Naive thymus-derived CD8-positive, alpha-beta T cell (primary cell): ENCODE measurements at regions not wholly inside any gene's neighbourhood (a gene's known extent, or its start where the extent isn't known, plus 50 kb on each side); places are given as distances from the start of the nearest gene placed in this dataset.

Experiments used
- ATAC-seq, 2 donors: fragments of 150-1000 bp; cut with Tn5 transposase in 1 of 2; sonication (Bioruptor Pico), chemical (Tn5 transposase) in 1 of 2; 1 replicate in 1 of 2; 2 replicates in 1 of 2; pipeline ENCODE4 v1.10.0; 2021; ENCODE audit warnings: mild to moderate bottlenecking in 2 of 2, moderate library complexity in 2 of 2
- POLR2A ChIA-PET: fragments of 350-600 bp; sonication (Branson Sonifier 250); formaldehyde crosslinking; loops from one replicate; lab custom pipeline; 2021; ENCODE audit warnings: antibody characterized with exemption; lab: Charles Lee
- DNase-seq, 10 donors: peaks; one replicate each; pipeline versions ENCODE4 v3.0.0 to v3.0.0-alpha.2; 2020 to 2022
- H3K27ac Mint-ChIP-seq, 10 donors: one replicate each; pipeline ENCODE4 v1.8.0; 2020 to 2022; ENCODE audit warnings: mild to moderate bottlenecking in 10 of 10, mixed read lengths in 10 of 10, moderate library complexity in 4 of 10, inconsistent platforms in 1 of 10
- H3K27me3 Mint-ChIP-seq, 5 donors: one replicate each; pipeline ENCODE4 v1.8.0; 2021 to 2022; ENCODE audit warnings: mixed read lengths in 5 of 5
- H3K36me3 Mint-ChIP-seq, 3 donors: one replicate each; pipeline ENCODE4 v1.8.0; 2020 to 2022; ENCODE audit warnings: mixed read lengths in 3 of 3, mild to moderate bottlenecking in 2 of 3, inconsistent platforms in 1 of 3
- H3K4me1 Mint-ChIP-seq, 4 donors: one replicate each; pipeline ENCODE4 v1.8.0; 2021 to 2022; ENCODE audit warnings: mixed read lengths in 4 of 4
- H3K4me3 Mint-ChIP-seq, 10 donors: one replicate each; pipeline ENCODE4 v1.8.0; 2020 to 2022; ENCODE audit warnings: mild to moderate bottlenecking in 10 of 10, mixed read lengths in 10 of 10, moderate library complexity in 6 of 10, inconsistent platforms in 1 of 10
- H3K9me3 Mint-ChIP-seq, 9 donors: one replicate each; pipeline ENCODE4 v1.8.0; 2020 to 2022; ENCODE audit warnings: mixed read lengths in 9 of 9, mild to moderate bottlenecking in 3 of 9, inconsistent platforms in 1 of 9, moderate library complexity in 1 of 9

DNA sequence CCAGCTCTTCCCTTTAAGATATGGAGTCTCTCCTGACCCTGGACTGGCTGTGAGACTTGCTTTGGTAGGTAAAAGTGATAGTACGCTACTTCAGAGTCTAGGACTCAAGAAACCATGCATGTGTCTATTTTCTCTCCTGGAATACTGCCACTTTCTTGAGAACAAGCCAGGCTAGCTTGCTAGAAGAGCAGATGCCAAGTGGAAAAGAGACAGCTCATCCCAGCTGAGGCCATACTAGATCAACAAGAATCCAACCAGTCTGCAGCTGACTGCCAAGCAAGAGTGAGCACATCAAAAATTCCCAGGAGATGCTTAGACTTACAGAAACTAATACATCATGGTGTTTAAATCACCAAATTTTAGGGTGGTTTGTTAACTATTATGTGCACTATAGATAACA is 208.3 kb upstream of the RBMS3 start:
- peaks cover 0 to 17% (median 2%) of the 10 kb centered on the region in 9 donors for H3K9me3 Mint-ChIP-seq
- DNase-seq (no peak), ATAC-seq (no peak)
- POLR2A ChIA-PET: no interaction called here
- no peaks in the 10 kb centered on the region for H3K4me1 Mint-ChIP-seq
- H3K36me3 Mint-ChIP-seq: no peaks in the 10 kb centered on the region
- peaks cover 0 to 3% (median 0%) of the 10 kb centered on the region in 5 donors for H3K27me3 Mint-ChIP-seq
- H3K4me3 Mint-ChIP-seq: no peak overlapping the region
- H3K27ac Mint-ChIP-seq: no peak overlapping the region

DNA sequence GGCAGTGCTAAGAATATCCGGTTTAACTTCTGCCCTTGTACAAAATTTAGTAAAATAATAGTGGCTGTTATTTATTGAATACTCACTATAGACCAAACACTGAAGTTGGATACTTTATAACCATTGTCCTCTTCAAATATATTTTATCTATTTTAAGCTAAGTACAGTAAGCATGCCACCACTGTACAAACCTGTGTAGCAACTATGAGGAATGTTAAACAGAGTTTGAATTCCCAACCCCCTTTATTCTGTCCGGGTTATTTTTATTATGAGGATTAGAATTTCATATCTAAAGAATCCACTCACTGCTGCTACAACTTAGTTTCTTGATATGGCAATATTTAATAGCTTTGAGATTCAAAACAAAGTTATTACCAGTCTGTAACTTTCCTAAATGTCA is 203.5 kb upstream of the RBMS3 start:
- H3K4me3 Mint-ChIP-seq: no peak overlapping the region
- POLR2A ChIA-PET: no interaction called here
- H3K9me3 Mint-ChIP-seq: peaks cover 0 to 15% (median 3%) of the 10 kb centered on the region in 9 donors
- DNase-seq: no peak
- H3K36me3 Mint-ChIP-seq: no peaks in the 10 kb centered on the region
- ATAC-seq: no peak
- H3K4me1 Mint-ChIP-seq: no peaks in the 10 kb centered on the region
- H3K27me3 Mint-ChIP-seq: peaks cover 0 to 3% (median 0%) of the 10 kb centered on the region in 5 donors
- no peak overlapping the region for H3K27ac Mint-ChIP-seq

DNA sequence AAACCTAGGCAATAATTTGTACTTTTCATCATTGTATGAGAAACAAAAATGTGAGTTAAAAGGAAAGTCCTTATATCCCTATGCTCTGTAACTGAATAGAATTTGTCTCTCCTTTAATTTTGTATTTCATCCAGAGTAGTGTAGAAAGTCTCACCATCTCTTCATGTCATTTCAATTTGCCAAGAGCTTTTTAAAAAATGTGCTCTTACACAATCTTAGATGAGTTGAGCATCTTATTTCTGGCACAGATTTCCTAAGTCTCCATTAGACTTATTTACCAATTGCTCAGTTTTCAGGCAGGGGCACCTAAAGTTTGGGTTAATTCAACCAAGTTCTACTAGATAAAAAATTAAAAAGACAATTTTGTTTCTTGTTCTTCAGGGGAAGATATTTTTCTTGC is 201.5 kb upstream of the RBMS3 start:
- ATAC-seq (no peak), DNase-seq (no peak)
- no peaks in the 10 kb centered on the region for H3K27me3 Mint-ChIP-seq
- no peaks in the 10 kb centered on the region for H3K36me3 Mint-ChIP-seq
- peak overlapping the region in 1 of 10 donors; percentile 26 for H3K27ac Mint-ChIP-seq
- no peak overlapping the region for H3K4me3 Mint-ChIP-seq
- POLR2A ChIA-PET: no interaction called here
- H3K4me1 Mint-ChIP-seq: no peaks in the 10 kb centered on the region
- H3K9me3 Mint-ChIP-seq: peaks cover 0 to 17% (median 3%) of the 10 kb centered on the region in 9 donors

DNA sequence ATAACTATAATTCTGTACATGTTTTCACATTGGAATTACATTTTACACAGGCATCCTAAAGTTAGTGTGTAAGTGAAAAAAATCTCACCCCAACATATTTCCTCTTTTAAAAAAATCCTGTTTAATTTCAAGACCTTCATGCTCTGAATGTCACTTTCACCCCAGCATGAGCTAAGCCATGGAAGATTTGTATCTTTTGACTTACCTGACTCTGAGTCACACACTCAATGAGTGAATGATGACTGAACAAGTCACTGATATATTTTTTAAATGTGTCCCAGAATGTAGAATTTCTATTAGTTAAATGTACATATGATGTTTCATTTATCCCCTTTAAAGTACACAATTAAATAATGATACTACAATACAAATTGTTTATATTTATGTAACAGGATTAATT is 199.9 kb upstream of the RBMS3 start:
- Mint-ChIP-seq H3K36me3 (no peaks in the 10 kb centered on the region), H3K4me3 (no peak overlapping the region), H3K4me1 (no peaks in the 10 kb centered on the region), H3K27me3 (peaks cover 0 to 2% (median 0%) of the 10 kb centered on the region in 5 donors), H3K27ac (no peak overlapping the region), H3K9me3 (peaks cover 0 to 26% (median 3%) of the 10 kb centered on the region in 9 donors)
- POLR2A ChIA-PET: no interaction called here
- ATAC-seq: no peak
- no peak for DNase-seq

DNA sequence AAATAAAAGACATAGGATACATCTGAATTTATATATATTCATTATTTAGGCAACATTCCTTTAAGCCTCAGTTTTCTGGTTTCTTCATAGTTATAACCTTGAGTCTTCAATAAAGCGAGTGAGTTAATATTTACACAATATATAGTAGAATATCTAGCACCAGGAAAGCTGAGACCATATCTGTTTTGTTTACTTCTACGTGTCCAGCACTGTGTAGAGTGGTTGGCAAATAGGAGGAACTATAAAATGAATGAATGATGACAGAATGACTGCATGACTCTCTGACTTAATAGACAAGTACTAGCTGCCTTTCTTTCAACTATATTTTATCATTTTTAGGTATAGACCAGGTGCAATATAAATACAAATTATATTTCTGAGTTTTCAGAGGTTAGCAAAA is 197.8 kb upstream of the RBMS3 start:
- ATAC-seq: no peak
- POLR2A ChIA-PET: no interaction called here
- H3K4me1 Mint-ChIP-seq: no peaks in the 10 kb centered on the region

DNA sequence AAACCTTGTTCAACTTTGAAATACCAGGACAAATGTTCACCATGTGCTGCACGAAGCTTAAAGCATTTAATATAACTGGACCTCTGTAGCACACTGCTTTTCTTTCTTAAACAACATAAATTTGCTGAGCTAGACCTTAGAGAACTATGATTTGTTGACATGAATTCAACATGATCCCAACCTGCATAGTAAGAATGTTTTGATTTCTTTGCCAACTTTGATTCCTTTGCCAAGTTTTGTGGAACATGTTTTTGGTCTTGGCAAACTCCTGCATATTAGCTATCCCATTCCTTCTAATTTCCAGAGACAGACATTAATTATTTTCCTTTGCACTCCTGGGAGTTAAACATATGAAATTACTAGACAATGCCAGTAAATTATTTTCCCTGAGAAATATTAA is 197.2 kb upstream of the RBMS3 start:
- Mint-ChIP-seq H3K27me3 (peaks cover 0 to 5% (median 3%) of the 10 kb centered on the region in 5 donors), H3K4me1 (no peaks in the 10 kb centered on the region), H3K4me3 (no peak overlapping the region), H3K27ac (no peak overlapping the region), H3K9me3 (peaks cover 0 to 27% (median 5%) of the 10 kb centered on the region in 9 donors), H3K36me3 (no peaks in the 10 kb centered on the region)
- POLR2A ChIA-PET: no interaction called here
- no peak for ATAC-seq
- DNase-seq: no peak

More for the DNA sequence above, 197.8 kb upstream of the RBMS3 start:
- Mint-ChIP-seq H3K9me3 (peaks cover 0 to 27% (median 5%) of the 10 kb centered on the region in 9 donors), H3K4me3 (no peak overlapping the region), H3K27me3 (peaks cover 0 to 5% (median 3%) of the 10 kb centered on the region in 5 donors), H3K36me3 (no peaks in the 10 kb centered on the region), H3K27ac (no peak overlapping the region)
- DNase-seq: no peak

DNA sequence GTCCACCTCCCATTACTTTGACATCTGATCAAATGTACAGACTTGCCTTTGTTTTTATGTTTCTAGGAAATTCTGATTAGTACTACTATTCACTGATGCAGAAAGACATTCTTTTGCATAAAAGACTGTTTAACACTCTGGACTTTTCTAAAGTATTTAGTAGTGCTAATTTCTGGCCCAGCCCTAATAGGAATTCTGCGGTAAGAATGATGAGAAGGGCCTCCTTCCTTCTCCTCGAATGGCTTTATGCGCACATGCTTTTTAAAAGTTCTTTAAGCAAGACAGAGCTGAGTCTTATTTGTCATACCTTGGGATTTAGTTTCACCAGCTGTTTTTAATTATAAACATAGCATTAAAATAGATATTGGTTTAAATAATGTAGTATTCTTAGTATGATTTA is 192.3 kb upstream of the RBMS3 start:
- DNase-seq: no peak
- POLR2A ChIA-PET: no interaction called here
- Mint-ChIP-seq H3K4me1 (no peaks in the 10 kb centered on the region), H3K27ac (no peak overlapping the region), H3K36me3 (no peaks in the 10 kb centered on the region), H3K4me3 (no peak overlapping the region), H3K9me3 (peaks cover 0 to 29% (median 5%) of the 10 kb centered on the region in 9 donors), H3K27me3 (peaks cover 0 to 5% (median 3%) of the 10 kb centered on the region in 5 donors)
- ATAC-seq: no peak

DNA sequence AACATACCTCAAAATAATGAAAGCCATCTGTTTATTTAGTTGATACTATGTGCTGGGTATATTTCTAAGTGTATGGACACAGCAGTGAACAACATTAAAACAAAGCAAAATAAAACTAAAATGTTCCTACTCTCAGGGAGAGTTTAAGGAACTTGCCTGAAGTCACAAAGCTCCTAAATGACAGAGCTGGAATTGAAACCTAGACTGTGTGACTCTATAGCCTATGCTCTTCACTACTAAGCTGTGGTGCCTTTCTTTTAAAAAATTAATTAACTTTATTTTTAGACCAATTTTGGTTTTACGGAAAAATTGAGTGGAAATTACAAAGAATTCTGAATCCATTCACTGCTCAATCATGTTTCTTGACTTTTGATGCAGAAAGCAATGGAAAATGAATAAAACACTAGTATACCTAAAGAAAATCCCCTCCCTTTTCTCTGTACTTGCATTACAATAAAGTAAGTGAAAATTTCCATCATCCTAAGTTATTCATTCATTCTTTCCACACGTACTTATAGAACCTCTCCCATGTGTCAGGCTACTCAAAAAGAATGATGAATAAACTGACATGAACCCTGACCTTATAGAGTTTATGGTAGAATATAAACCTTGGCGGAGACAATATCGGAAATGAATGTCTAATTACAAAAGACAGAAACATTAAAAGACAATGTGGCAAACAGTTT is 189.8 kb upstream of the RBMS3 start:
- Mint-ChIP-seq H3K4me3 (no peak overlapping the region), H3K4me1 (no peaks in the 10 kb centered on the region), H3K36me3 (no peaks in the 10 kb centered on the region), H3K9me3 (peaks cover 0 to 20% (median 9%) of the 10 kb centered on the region in 9 donors), H3K27me3 (peaks cover 0 to 3% (median 2%) of the 10 kb centered on the region in 5 donors), H3K27ac (no peak overlapping the region)
- ATAC-seq (no peak), DNase-seq (no peak)
- POLR2A ChIA-PET: no interaction called here

DNA sequence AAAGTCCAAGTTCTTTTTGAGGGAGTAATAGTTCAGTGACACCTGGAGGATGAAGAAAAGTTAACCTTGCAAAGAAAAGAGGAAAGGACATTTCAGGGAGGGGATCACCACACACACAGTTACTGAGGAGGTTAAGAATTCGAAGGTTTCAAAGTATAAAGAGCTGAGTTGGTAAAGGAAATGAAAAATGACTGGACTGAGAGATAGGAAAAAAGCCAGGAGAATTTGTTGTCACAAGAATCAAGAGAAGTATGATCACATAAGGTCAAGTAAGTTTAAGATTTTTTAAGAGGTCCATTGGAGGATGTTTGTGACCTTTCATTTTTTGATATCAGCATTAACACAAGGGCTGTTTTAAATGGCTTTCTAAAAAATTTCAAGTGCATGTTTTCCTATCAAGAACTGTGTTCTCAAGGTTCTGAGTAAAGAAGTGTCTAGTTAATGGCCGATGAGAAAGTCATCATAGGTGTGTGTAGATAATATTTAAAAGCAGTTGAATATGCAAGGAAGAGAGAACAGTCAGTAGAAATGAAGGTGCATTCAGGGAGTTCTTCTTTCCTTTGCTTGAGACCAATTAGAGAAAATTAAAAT is 189.2 kb upstream of the RBMS3 start:
- Mint-ChIP-seq H3K27me3 (peaks cover 0 to 3% (median 0%) of the 10 kb centered on the region in 5 donors), H3K9me3 (peaks cover 0 to 23% (median 12%) of the 10 kb centered on the region in 9 donors), H3K27ac (no peak overlapping the region), H3K4me1 (no peaks in the 10 kb centered on the region), H3K36me3 (no peaks in the 10 kb centered on the region), H3K4me3 (no peak overlapping the region)
- ATAC-seq (no peak), DNase-seq (no peak)
- POLR2A ChIA-PET: no interaction called here

DNA sequence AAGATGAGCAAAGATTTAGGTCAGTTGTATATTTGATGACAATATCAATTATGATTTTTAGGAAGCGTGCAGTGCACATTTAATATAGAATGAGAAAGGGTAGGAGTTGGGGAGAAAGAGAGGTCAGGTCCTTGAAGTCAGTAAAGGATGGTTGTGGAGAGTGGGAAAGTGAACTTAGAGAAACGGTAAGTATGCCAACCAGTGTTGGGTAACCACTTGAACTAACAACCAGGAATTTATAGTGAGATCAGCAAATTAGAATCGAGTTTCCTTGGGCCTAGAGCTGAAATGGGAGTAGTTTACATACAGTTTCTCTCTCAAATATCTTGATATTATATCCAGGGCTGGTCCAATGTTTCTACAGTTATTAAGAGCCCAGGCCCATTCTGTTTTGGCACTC is 188.5 kb upstream of the RBMS3 start:
- Mint-ChIP-seq H3K4me3 (no peak overlapping the region), H3K36me3 (peaks cover 0 to 4% (median 0%) of the 10 kb centered on the region in 3 donors), H3K4me1 (no peaks in the 10 kb centered on the region), H3K27ac (no peak overlapping the region), H3K9me3 (peaks cover 3 to 26% (median 18%) of the 10 kb centered on the region in 9 donors), H3K27me3 (peaks cover 0 to 3% (median 0%) of the 10 kb centered on the region in 5 donors)
- no peak for ATAC-seq
- no peak for DNase-seq
- POLR2A ChIA-PET: no interaction called here

DNA sequence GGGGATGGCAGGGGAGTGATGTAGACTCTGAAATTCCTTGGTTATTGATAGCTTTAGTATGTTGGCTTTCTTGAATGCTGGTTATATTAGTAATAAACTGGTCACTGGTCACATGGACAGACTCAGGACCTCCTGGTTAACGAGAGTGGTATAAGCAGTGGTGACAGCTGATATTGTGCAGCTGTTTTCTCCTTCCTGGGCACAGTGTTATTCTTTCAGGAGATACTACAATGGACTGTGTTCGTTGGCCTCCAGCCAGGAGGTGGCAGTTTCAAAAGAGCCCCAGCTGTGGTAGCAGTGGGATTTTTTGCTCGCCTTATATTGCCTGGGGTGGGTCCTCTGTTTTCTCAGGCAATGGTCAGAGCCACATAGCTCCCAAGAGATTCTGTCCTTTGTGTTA is 181.6 kb upstream of the RBMS3 start:
- peaks cover 0 to 14% (median 0%) of the 10 kb centered on the region in 3 donors for H3K36me3 Mint-ChIP-seq
- ATAC-seq: no peak
- POLR2A ChIA-PET: no interaction called here
- no peaks in the 10 kb centered on the region for H3K4me1 Mint-ChIP-seq
- no peak for DNase-seq
- H3K27ac Mint-ChIP-seq: no peak overlapping the region
- no peak overlapping the region for H3K4me3 Mint-ChIP-seq
- H3K27me3 Mint-ChIP-seq: peaks cover 0 to 3% (median 0%) of the 10 kb centered on the region in 5 donors
- H3K9me3 Mint-ChIP-seq: peaks cover 12 to 28% (median 21%) of the 10 kb centered on the region in 9 donors

DNA sequence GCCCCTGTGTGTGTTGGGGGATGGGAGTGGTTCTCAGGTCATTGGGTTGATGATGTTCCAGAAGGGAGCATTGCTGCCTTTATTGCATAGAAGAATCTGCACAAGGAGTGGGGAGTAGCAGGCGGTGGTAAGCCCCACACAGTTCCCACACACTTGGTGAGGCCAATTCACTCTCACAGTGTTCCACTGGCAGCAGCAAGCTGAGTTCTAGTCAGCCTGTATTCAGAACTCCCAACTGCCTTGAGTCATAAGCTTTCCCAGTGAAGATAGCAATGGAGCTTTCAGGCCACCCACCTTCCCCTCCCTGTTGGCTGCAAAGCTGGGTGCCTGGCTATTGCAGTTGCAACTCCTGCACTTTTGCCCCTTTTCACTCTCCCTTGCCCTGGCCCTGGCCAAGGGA is 181.1 kb upstream of the RBMS3 start:
- no peaks in the 10 kb centered on the region for H3K4me1 Mint-ChIP-seq
- H3K36me3 Mint-ChIP-seq: peaks cover 0 to 14% (median 0%) of the 10 kb centered on the region in 3 donors
- no peak for DNase-seq
- peaks cover 0 to 3% (median 0%) of the 10 kb centered on the region in 5 donors for H3K27me3 Mint-ChIP-seq
- no peak for ATAC-seq
- POLR2A ChIA-PET: no interaction called here
- H3K27ac Mint-ChIP-seq: no peak overlapping the region
- H3K9me3 Mint-ChIP-seq: peaks cover 12 to 28% (median 20%) of the 10 kb centered on the region in 9 donors
- no peak overlapping the region for H3K4me3 Mint-ChIP-seq

DNA sequence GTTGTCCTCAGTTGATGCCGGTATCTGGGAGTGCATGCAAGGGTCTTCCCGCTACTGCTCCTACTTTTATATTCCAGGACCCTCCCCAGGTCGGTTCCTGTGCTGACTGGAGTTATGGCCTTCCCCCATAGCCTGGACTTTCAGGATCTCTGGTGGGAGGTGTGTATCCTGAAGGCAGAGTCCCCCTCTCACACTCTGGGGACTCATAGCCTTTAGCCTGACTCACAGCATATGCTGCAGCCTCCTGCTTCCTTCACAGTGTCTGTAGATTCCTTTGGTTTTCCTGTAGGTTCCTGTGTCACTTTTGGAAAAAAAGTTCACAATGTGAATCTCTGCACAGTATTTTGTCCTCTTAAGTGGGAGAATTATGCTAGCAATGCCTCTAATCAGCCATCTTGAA is 180.6 kb upstream of the RBMS3 start:
- ATAC-seq (no peak), DNase-seq (no peak)
- POLR2A ChIA-PET: no interaction called here
- Mint-ChIP-seq H3K27me3 (peaks cover 0 to 3% (median 0%) of the 10 kb centered on the region in 5 donors), H3K4me1 (no peaks in the 10 kb centered on the region), H3K4me3 (no peak overlapping the region), H3K9me3 (peaks cover 12 to 26% (median 19%) of the 10 kb centered on the region in 9 donors), H3K36me3 (peaks cover 0 to 14% (median 0%) of the 10 kb centered on the region in 3 donors), H3K27ac (no peak overlapping the region)
